A673 (cell line): ENCODE measurements at regions not wholly inside any gene's neighbourhood (a gene's known extent, or its start where the extent isn't known, plus 50 kb on each side); places are given as distances from the start of the nearest gene placed in this dataset.

Source experiments
- EZH2 ChIP-seq: fragments of 200-600 bp; sonication (generic); IDR thresholded peaks from 2 replicates; pipeline ENCODE4 v1.6.1; 2017; ENCODE audit warnings: borderline replicate concordance, low read depth, mild to moderate bottlenecking, mixed read lengths, antibody characterized with exemption, low read length; ENCODE audit not compliant: poor library complexity, severe bottlenecking
- TF ChIP-seq, protein P1 (sequence below): fragments of 300-800, 200-600 bp; sonication (generic); conservative IDR thresholded peaks from 2 replicates; pipeline ENCODE4 v1.5.1; 2017; ENCODE audit warnings: low read depth, mild to moderate bottlenecking, antibody characterized with exemption, low read length, moderate library complexity, mixed read lengths

DNA sequence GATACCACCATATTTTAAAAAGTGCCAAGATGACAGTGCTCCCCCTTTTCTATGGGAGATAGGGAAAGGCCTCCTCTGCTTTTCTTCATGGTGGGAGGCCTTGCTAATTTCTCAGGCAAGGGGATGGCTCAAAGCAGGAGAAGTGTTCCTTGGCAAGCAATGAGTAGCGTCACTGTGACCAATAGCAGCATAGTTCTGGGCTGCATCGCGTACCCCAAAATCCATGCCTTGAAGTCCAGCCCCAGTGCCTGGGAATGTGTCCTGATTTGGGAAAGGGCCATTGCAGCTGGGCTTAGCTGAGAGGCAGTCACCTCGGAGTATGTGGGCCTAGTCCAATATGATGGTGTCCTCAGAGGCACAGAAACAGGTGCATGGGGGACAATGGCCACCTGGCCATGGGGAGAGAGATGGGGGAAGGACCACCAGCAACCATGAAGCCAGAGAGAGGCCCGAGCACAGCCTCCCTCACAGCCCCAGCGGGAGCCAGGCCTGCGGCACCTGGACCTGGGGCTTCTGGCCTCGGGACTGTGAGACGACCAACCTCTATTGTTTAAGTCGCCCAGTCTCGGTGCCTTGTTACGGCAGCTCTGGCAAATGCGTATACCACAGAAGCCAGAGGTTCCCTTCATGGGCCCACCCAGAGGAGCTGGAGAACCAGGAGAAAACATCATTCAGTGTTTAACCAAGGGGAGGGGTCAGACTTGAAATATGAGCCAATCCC lies 153.1 kb upstream of the RPS6KA2 start:
- TF ChIP-seq, protein P1, sequence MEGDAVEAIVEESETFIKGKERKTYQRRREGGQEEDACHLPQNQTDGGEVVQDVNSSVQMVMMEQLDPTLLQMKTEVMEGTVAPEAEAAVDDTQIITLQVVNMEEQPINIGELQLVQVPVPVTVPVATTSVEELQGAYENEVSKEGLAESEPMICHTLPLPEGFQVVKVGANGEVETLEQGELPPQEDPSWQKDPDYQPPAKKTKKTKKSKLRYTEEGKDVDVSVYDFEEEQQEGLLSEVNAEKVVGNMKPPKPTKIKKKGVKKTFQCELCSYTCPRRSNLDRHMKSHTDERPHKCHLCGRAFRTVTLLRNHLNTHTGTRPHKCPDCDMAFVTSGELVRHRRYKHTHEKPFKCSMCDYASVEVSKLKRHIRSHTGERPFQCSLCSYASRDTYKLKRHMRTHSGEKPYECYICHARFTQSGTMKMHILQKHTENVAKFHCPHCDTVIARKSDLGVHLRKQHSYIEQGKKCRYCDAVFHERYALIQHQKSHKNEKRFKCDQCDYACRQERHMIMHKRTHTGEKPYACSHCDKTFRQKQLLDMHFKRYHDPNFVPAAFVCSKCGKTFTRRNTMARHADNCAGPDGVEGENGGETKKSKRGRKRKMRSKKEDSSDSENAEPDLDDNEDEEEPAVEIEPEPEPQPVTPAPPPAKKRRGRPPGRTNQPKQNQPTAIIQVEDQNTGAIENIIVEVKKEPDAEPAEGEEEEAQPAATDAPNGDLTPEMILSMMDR, result no peak
- TF ChIP-seq EZH2, result no peak
